ENCODE measurements at regions not wholly inside any gene's neighbourhood (a gene's known extent, or its start where the extent isn't known, plus 50 kb on each side); places are given as distances from the start of the nearest gene placed in this dataset.

DNA sequence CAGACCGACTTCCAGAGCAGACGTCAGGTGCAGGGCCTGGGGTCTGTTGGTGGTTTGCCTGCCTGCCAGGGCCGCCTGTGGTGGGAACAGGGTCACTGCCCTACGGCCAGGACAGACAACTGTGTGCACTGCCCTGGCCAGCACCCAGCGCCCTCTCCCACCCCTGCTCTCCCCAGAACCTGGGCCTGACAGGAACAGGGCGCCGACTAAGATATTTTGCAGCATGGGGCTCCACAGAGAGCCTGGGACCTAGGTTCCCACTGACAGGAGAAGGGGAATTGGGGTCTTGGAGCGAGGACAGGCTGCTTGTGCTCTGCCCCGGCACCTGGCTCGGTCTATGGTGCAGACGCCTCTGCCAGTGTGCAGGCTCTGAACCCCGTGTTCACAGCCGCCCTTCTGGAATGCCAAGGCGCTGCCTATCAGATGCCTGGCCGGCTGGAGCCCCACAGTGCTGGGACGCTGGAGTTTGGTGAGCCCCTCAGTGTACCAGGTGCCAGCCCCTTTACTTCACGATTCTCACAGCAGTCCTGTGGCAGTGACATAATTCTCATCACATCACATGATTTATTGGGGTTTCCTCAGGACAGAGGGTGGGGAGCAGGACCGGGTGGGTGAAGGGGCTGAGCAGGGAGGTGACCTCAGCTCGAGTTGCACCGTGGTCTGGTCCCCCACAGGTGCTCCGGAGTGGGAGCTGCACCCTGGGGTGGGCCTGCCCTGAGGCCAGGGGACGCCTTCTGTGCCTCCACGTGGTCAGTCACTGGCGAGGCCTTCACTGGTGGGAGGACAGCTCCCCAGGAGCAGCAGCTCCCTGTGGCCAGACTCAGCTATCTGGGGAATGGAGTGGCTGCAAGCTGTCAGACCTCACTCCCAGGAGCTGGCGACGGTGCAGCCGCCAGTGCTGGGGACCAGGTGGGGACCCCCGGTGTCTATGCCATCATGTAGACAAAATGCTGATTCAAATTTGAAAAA is 113.8 kb upstream of the LRPAP1 start (continued):
- TF ChIP-seq, protein P1, sequence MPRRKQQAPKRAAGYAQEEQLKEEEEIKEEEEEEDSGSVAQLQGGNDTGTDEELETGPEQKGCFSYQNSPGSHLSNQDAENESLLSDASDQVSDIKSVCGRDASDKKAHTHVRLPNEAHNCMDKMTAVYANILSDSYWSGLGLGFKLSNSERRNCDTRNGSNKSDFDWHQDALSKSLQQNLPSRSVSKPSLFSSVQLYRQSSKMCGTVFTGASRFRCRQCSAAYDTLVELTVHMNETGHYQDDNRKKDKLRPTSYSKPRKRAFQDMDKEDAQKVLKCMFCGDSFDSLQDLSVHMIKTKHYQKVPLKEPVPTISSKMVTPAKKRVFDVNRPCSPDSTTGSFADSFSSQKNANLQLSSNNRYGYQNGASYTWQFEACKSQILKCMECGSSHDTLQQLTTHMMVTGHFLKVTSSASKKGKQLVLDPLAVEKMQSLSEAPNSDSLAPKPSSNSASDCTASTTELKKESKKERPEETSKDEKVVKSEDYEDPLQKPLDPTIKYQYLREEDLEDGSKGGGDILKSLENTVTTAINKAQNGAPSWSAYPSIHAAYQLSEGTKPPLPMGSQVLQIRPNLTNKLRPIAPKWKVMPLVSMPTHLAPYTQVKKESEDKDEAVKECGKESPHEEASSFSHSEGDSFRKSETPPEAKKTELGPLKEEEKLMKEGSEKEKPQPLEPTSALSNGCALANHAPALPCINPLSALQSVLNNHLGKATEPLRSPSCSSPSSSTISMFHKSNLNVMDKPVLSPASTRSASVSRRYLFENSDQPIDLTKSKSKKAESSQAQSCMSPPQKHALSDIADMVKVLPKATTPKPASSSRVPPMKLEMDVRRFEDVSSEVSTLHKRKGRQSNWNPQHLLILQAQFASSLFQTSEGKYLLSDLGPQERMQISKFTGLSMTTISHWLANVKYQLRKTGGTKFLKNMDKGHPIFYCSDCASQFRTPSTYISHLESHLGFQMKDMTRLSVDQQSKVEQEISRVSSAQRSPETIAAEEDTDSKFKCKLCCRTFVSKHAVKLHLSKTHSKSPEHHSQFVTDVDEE (CRISPR knock-in tag; IDR thresholded peaks at IDR 0.05), result no peak

GRCh38 chr4:3644849-3645627 is 112.8 kb upstream of the LRPAP1 start:
- no peak for ATAC-seq
- TF ChIP-seq PATZ1 (CRISPR knock-in tag; IDR thresholded peaks at IDR 0.05; ENCODE audit: borderline replicate concordance) (no peak), CREB5 (CRISPR knock-in tag; IDR thresholded peaks at IDR 0.05; ENCODE audit: low read depth) (no peak), ISL1 (CRISPR knock-in tag; IDR thresholded peaks at IDR 0.05) (no peak), ESRRG (CRISPR knock-in tag; IDR thresholded peaks at IDR 0.05) (no peak), BACH2 (CRISPR knock-in tag; IDR thresholded peaks at IDR 0.05; ENCODE audit: borderline replicate concordance) (no peak), ARNTL (CRISPR knock-in tag; IDR thresholded peaks at IDR 0.05; ENCODE audit: borderline replicate concordance, low read depth) (no peak)

DNA sequence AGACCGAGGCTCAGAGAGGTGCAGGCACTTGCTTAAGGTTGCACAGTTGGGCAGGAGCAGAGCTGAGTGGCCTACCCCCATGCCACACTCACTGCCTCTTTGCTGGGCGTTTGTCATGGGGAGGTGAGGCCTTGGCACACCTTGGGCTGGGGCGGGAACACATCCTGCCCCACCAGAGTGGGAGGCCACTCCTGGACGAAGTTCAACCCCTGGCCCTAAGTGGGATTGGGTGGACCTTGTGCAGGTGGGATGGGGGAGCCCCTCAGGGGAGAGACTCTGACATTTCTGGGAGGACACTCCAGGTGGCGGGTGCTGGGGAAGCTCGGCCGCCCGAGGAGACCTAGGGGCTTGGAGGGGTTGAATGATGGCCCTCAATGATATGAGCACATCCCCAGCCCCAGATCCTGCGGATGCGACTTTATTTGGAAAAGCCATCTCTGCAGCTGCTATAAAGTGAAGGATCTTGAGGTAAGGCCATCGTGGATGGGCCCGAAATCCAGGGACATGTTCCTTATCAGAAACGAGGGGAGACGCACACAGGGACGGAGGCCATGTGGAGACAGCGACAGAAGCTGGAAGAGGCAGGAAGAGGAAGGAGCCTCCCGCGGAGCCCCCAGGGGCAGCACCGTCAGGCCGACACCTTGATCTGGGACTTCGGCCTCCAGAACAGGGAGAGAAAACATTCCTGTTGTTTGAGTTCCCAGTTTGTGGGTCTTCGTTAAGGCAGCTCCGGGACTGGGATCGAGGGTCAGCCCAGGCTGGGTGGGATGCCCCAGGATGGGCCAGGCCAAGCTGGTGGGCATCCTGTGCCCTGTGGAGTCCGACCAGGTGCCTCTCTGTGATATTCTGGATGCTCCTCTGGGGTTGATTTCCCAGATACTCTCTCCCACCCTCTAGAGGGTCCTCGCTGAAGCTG is 111.6 kb upstream of the LRPAP1 start:
- ATAC-seq, result no peak
- TF ChIP-seq ZFP3 (CRISPR knock-in tag; IDR thresholded peaks at IDR 0.05) (no peak), ZNF565 (CRISPR knock-in tag; conservative IDR thresholded peaks at IDR 0.05; ENCODE audit: low read depth) (no peak), RARB (CRISPR knock-in tag; IDR thresholded peaks at IDR 0.05) (no peak), OSR1 (CRISPR knock-in tag; IDR thresholded peaks at IDR 0.05) (no peak), ESRRG (CRISPR knock-in tag; IDR thresholded peaks at IDR 0.05) (no peak), GLIS3 (CRISPR knock-in tag; IDR thresholded peaks at IDR 0.05) (no peak)

DNA sequence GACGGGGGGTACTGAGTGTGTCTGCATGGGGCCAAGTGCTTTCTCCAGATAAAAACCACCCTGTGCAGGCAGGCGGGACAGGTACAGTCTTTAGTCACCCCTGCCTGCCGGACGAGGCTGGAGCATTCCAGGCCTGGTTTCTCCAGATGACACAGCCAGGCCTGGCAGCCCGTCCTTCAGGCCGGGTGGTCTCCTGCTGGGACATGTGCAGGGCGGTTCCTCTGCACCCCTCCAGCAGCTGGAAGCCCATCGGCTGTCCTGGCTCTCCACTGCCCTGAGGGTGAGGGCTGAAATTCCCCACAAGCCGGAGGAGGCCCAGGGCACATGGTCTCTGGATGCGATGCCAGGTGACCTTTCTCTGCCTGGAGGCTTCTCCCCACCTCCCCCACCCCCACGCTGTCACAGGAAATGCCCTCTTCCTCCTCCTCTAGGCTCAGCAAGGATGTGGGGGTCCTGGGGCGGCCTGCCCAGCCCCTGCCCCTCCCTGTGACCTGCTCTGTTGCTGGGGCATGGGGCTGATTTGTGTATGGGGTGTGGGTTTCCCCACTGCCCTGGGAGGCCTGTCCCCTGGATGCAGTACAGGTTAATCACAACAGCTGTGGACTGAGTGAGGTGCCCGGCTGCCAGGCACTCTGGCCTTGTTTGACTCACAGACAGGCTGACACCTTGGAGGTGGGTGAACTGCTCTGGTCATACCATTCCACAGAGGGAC is 110.7 kb upstream of the LRPAP1 start:
- TF ChIP-seq, protein P1 (CRISPR knock-in tag; IDR thresholded peaks at IDR 0.05), result no peak
- TF ChIP-seq ZNF565 (CRISPR knock-in tag; conservative IDR thresholded peaks at IDR 0.05; ENCODE audit: low read depth) (no peak), CREB5 (CRISPR knock-in tag; IDR thresholded peaks at IDR 0.05; ENCODE audit: low read depth) (no peak), TOX (CRISPR knock-in tag; IDR thresholded peaks at IDR 0.05; ENCODE audit: borderline replicate concordance) (no peak), ZNF70 (CRISPR knock-in tag; IDR thresholded peaks at IDR 0.05) (no peak), ARNTL (CRISPR knock-in tag; IDR thresholded peaks at IDR 0.05; ENCODE audit: borderline replicate concordance, low read depth) (no peak)
- ATAC-seq, result no peak
